Pancreas (tissue), 10 donors: ENCODE measurements at regions not wholly inside any gene's neighbourhood (a gene's known extent, or its start where the extent isn't known, plus 50 kb on each side); places are given as distances from the start of the nearest gene placed in this dataset.

Experiments used
- ATAC-seq, 4 donors: fragments of 200-7000 bp; cut with Tn5 transposase; one replicate each; pipeline versions ENCODE4 v1.8.0 to v1.9.1; 2020; ENCODE audit warnings: mild to moderate bottlenecking in 4 of 4, moderate library complexity in 4 of 4
- DNase-seq, 6 donors: peaks; one replicate each; pipeline ENCODE4 v3.0.0-alpha.2; 2020
- FAIRE-seq: peaks from 2 replicates; lab custom pipeline; 2012; peaks lifted over from hg19 to GRCh38; lab: Jason Lieb, UNC
- H3K27ac ChIP-seq, 4 donors: fragments of 200-600 bp; sonication (generic); 1 replicate in 3 of 4; 2 replicates in 1 of 4; pipeline versions ENCODE4 v1.5.0 to v1.8.0; 2020
- H3K27me3 ChIP-seq, 4 donors: fragments of 200-600 bp; one replicate each; pipeline ENCODE4 v1.8.0; 2021
- H3K36me3 ChIP-seq, 3 donors: fragments of 200-600 bp; sonication (generic) in 1 of 3; one replicate each; pipeline versions ENCODE4 v1.5.0 to v1.8.0; 2020 to 2021
- H3K4me1 ChIP-seq, 3 donors: fragments of 200-600 bp; one replicate each; pipeline ENCODE4 v1.8.0; 2021
- H3K4me3 ChIP-seq, 4 donors: fragments of 200-600 bp; sonication (generic) in 2 of 4; one replicate each; pipeline versions ENCODE4 v1.5.0 to v1.8.0; 2020 to 2021
- H3K9me3 ChIP-seq, 4 donors: fragments of 200-600 bp; one replicate each; pipeline ENCODE4 v1.8.0; 2021
- CTCF ChIP-seq, 4 donors: fragments of 200-600 bp; sonication (generic) in 3 of 4; IDR thresholded peaks; one replicate each; pipeline versions ENCODE4 v1.5.0 to v1.8.0; 2021; ENCODE audit warnings: antibody characterized with exemption in 4 of 4
- WGBS, 2 donors: extraction: QIAGEN DNeasy Blood & Tissue Kit; methylation state at CpG; one replicate each; pipeline ENCODE4 v1.1.7; 2013; 5-methylcytosine and 5-hydroxymethylcytosine counted together
- intact Hi-C, 3 donors: fragments of 100-400 bp; cut with DNase I; formaldehyde crosslinking; loops; one replicate each; pipeline versions ENCODE4 v1.11.1 to v1.14.2; 2022
- donor health status: healthy with polysubstance abuse.
- donor health status: DM: no; HTN: no; CAD: no; lungs with moderate emphysema.
- donor health status: DM: no; HTN: no; CAD: no.
- donor health status: control.
- donor health status: control.
- donor health status: Bipolar disorder and iron deficiency.
- donor health status: DM: yes; HTN: yes; CAD: no.
- donor health status: DM: no; HTN: no; CAD: no.
- donor health status: DM: no; HTN: no; CAD: no.
- donor health status: DM: yes; HTN: yes; CAD: no.

GRCh38 chr10:83184641-83185040, 954.7 kb upstream of the GHITM start:
- Histone ChIP-seq H3K27me3 (no peaks in the 10 kb centered on the region), H3K4me3 (no peak overlapping the region), H3K4me1 (no peaks in the 10 kb centered on the region), H3K9me3 (no peaks in the 10 kb centered on the region), H3K27ac (no peak overlapping the region), H3K36me3 (no peaks in the 10 kb centered on the region)
- intact Hi-C loops: no loop called here
- TF ChIP-seq CTCF (IDR thresholded peaks at IDR 0.05): no peak
- DNase-seq: no peak
- ATAC-seq: no peak
- 82 to 88% methylated on average over 6 of the region's 6 CpGs for WGBS, 2 donors
- FAIRE-seq: no peak

GRCh38 chr10:83190614-83191013, 948.7 kb upstream of the GHITM start:
- FAIRE-seq (no peak), DNase-seq (no peak), ATAC-seq (no peak)
- H3K4me3 ChIP-seq: no peak overlapping the region
- no peak overlapping the region for H3K27ac ChIP-seq
- no peaks in the 10 kb centered on the region for H3K4me1 ChIP-seq
- no peaks in the 10 kb centered on the region for H3K36me3 ChIP-seq
- intact Hi-C loops: no loop called here
- no peaks in the 10 kb centered on the region for H3K27me3 ChIP-seq
- no peak for TF ChIP-seq CTCF (IDR thresholded peaks at IDR 0.05)
- 88 to 91% methylated on average over 4 of the region's 4 CpGs for WGBS, 2 donors
- no peaks in the 10 kb centered on the region for H3K9me3 ChIP-seq

GRCh38 chr10:83193026-83193425, 946.3 kb upstream of the GHITM start:
- TF ChIP-seq CTCF (IDR thresholded peaks at IDR 0.05): no peak
- Histone ChIP-seq H3K4me1 (no peaks in the 10 kb centered on the region), H3K4me3 (no peak overlapping the region), H3K27ac (no peak overlapping the region), H3K36me3 (no peaks in the 10 kb centered on the region), H3K27me3 (no peaks in the 10 kb centered on the region), H3K9me3 (no peaks in the 10 kb centered on the region)
- intact Hi-C loops: no loop called here
- FAIRE-seq: no peak
- ATAC-seq: no peak
- 10 to 16% methylated on average over 4 of the region's 4 CpGs for WGBS, 2 donors
- no peak for DNase-seq

- H3K27ac ChIP-seq: no peak overlapping the region
- ATAC-seq (no peak), FAIRE-seq (no peak), DNase-seq (no peak)
- H3K36me3 ChIP-seq: no peaks in the 10 kb centered on the region
- intact Hi-C loops: no loop called here
- no peaks in the 10 kb centered on the region for H3K4me1 ChIP-seq
- TF ChIP-seq CTCF (IDR thresholded peaks at IDR 0.05): no peak
- no peak overlapping the region for H3K4me3 ChIP-seq
- 84 to 88% methylated on average over 3 of the region's 3 CpGs for WGBS, 2 donors
- H3K9me3 ChIP-seq: no peaks in the 10 kb centered on the region
- no peaks in the 10 kb centered on the region for H3K27me3 ChIP-seq
Observed at GRCh38 chr10:83195021-83195420, 944.3 kb upstream of the GHITM start.

GRCh38 chr10:83199374-83199773, 939.9 kb upstream of the GHITM start:
- no peaks in the 10 kb centered on the region for H3K9me3 ChIP-seq
- no peaks in the 10 kb centered on the region for H3K27me3 ChIP-seq
- no peak overlapping the region for H3K27ac ChIP-seq
- H3K36me3 ChIP-seq: no peaks in the 10 kb centered on the region
- no peak for ATAC-seq
- no peaks in the 10 kb centered on the region for H3K4me1 ChIP-seq
- intact Hi-C loops: no loop called here
- 25 to 27% methylated on average over 1 of the region's 1 CpG for WGBS, 2 donors
- DNase-seq: no peak
- TF ChIP-seq CTCF (IDR thresholded peaks at IDR 0.05): no peak
- FAIRE-seq: no peak
- H3K4me3 ChIP-seq: no peak overlapping the region
